ENCODE measurements at regions not wholly inside any gene's neighbourhood (a gene's known extent, or its start where the extent isn't known, plus 50 kb on each side); places are given as distances from the start of the nearest gene placed in this dataset.
"Not testable (repeated sequence)": the region's sequence is repeated elsewhere in the genome, so short reads cannot be mapped to it uniquely, and the experiment has no call there.

DNA sequence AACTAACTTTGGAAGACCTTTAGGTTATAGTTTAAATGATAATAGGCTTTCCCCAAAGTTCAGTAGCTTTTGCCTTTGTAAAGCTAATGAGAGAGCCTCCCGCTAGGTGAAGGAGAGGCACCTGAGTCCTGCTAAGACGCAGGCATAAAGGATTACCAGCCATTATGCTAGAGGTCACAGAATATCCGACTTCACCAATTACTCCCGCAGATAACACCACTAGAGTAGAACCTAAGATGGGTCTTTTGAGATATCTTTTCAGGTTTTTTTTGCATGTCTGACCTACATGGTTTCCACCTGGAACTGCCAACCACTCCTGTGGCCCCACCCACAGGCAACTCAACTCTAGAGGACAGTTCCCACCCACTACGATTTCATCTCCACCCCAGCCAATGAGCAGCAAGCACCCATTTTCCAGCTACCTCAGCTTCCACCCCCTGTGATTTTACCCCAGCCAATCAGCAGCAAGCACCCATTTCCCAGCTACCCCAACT, 314.3 kb downstream of the BRD1 start:
- Histone ChIP-seq H3K4me3 (no peak overlapping the region), H3K27ac (no peak overlapping the region)
- no peak for DNase-seq (ENCODE audit: low spot score)
- TF ChIP-seq, protein P1, sequence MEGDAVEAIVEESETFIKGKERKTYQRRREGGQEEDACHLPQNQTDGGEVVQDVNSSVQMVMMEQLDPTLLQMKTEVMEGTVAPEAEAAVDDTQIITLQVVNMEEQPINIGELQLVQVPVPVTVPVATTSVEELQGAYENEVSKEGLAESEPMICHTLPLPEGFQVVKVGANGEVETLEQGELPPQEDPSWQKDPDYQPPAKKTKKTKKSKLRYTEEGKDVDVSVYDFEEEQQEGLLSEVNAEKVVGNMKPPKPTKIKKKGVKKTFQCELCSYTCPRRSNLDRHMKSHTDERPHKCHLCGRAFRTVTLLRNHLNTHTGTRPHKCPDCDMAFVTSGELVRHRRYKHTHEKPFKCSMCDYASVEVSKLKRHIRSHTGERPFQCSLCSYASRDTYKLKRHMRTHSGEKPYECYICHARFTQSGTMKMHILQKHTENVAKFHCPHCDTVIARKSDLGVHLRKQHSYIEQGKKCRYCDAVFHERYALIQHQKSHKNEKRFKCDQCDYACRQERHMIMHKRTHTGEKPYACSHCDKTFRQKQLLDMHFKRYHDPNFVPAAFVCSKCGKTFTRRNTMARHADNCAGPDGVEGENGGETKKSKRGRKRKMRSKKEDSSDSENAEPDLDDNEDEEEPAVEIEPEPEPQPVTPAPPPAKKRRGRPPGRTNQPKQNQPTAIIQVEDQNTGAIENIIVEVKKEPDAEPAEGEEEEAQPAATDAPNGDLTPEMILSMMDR (IDR thresholded peaks at IDR 0.05): no peak

DNA sequence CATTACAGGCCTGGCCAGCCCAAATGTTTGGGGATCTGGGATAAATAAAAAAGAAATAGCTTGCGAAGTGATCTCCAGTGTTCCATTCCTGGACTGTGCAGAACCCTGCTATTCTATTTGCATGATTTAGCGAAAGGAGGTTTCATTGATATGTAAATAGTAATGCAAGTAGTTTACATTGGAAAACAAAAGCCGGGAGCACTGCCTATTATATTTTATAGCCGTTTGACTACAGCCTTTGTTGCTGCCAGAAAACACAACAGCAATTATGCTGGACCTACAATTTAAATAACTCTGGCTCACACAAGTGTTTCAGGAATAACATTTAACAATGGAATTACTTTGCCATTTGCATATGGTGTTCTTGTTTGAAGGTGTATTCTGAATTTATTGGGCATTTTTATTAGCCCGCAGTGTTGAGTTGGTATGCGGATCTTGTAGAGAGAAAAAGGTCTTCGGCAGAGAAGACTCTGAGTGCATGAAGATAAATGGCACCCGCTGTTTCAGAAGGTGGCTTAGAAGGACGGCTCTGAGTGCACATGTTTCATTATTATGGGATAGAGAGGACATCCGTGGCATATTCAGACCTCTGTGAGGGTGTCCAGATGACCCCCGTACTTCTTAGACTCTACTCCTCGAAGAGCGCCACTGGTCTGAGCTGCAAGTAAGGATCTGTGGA, 315.0 kb downstream of the BRD1 start:
- TF ChIP-seq, protein P1 (IDR thresholded peaks at IDR 0.05): no peak

DNA sequence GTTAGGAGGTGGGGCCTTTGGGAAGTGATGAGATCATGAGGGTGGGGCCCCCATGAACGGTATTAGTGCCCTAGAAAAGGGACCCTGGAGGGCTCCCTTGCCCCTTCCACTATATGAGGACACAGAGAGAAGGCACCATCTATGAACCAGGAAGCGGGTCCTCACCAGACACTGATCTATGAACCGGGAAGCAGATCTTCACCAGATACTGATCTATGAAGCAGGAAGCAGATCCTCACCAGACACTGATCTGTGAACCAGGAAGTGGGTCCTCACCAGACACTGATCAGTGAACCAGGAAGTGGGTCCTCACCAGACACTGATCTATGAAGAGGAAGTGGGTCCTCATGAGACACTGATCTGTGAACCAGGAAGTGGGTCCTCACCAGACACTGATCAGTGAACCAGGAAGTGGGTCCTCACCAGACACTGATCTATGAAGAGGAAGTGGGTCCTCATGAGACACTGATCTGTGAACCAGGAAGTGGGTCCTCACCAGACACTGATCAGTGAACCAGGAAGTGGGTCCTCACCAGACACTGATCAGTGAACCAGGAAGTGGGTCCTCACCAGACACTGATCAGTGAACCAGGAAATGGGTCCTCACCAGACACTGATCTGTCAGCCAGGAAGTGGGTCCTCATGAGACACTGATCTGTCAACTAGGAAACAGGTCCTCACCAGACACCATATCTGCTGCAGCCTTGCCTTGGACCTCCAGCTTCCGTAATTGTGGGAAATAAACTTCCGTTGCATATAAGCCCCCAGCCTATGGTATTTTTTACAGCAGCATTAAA, 316.1 kb downstream of the BRD1 start:
- peak; percentile 35 for DNase-seq (ENCODE audit: low spot score)
- not testable (repeated sequence) for H3K27ac ChIP-seq, H3K4me3 ChIP-seq

More for the DNA sequence above, 315.0 kb downstream of the BRD1 start:
- no peak for DNase-seq (ENCODE audit: low spot score)
- Histone ChIP-seq H3K4me3 (no peak overlapping the region), H3K27ac (no peak overlapping the region)

DNA sequence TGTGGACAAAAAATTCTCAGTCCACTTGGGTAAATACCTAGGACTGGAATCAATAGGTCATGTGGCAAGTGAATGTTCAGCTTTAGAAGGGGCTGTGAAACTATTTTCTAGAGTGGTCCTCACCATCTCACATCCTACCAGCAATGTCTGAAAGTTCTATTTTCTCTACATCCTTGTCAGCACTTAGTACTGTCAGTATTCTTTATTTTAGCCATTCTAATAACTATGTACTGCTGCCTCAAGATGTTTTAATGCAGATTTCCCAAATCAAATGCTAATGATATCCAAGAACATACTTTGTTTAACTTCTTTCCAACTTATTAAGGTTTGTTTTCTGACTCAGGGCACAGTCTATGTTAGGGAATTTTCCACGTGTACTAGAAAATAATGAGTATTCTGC, 317.0 kb downstream of the BRD1 start:
- no peak overlapping the region for H3K4me3 ChIP-seq
- H3K27ac ChIP-seq: no peak overlapping the region
- TF ChIP-seq, protein P1 (IDR thresholded peaks at IDR 0.05): no peak
- DNase-seq (ENCODE audit: low spot score): no peak

DNA sequence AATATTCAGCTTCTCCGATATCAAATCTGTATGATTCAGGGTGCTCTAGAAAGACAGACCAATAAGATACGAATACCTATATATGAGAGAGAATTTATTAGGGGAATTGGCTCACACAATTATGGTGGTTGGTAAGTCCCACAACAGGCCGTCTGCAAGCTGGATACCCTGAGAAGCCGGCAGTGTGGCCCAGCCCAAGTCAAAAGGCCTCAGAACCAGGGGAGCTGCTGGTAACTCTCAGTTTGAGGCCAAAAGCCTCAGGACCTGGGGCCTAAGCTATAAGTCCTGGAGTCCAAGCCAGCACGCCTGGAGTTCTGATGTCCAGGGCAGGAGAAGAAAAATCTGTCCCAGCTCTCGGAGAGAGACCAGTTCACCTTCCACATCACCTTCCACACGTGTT, 318.7 kb downstream of the BRD1 start:
- Histone ChIP-seq H3K4me3 (no peak overlapping the region), H3K27ac (no peak overlapping the region)
- DNase-seq (ENCODE audit: low spot score): peak; percentile 31
- TF ChIP-seq, protein P1 (IDR thresholded peaks at IDR 0.05): no peak

DNA sequence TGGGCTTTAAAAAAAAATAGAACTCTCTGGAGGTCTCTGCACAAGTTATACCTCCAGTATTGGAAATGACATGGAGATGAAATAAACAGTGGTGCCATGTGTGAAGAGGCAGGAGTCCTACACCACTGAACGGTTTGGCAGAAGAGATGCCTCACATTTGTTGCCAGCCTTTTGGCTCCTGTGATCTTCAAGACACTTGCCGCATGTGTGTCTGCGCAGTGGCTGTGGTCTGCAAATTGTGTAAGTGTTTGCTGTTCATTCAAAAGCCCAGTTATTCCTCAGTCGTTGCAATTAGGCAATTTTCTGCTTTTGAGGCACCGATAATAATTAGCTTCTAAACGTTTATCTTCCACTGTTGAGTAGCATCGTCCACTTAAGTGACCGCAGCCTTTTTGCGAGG, 319.1 kb downstream of the BRD1 start:
- H3K4me3 ChIP-seq: no peak overlapping the region
- TF ChIP-seq, protein P1 (IDR thresholded peaks at IDR 0.05): no peak
- H3K27ac ChIP-seq: no peak overlapping the region
- peak; percentile 19 for DNase-seq (ENCODE audit: low spot score)

DNA sequence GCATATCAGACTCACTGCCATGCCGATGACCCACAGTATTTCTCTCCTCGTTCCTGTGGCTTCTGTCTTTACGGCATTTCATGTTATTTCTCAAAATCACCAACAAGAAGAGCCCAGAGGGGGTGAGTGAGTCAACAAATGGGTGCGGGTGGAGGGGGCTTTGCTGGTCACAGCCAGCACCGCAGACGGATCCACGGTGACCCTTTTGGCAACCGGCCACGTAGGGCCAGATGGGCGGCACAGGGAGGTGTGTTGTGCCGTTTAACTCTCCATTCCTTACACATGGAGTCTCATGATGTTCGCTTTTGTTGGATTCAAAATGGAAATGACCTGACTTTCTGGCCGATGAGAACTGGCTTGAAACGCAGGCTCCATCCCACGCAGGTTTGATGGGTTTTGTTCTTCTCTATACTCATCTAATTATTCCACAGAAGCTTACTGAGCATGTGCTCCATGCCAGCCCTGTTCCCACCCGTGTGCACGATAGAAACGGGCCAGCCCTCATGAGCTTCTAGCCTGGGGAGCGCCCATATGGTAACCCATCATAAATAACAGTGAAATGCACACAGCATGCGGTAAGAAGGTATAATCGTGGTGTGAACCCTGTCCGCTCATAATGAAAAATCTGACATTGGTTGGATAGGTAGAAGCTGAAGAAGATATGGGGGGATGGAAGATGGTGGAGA, 319.9 kb downstream of the BRD1 start:
- DNase-seq (ENCODE audit: low spot score): peak; percentile 33
- TF ChIP-seq, protein P1 (IDR thresholded peaks at IDR 0.05): no peak
- Histone ChIP-seq H3K27ac (no peak overlapping the region), H3K4me3 (no peak overlapping the region)
